ENCODE measurements at regions not wholly inside any gene's neighbourhood (a gene's known extent, or its start where the extent isn't known, plus 50 kb on each side); places are given as distances from the start of the nearest gene placed in this dataset.

- no peak for TF ChIP-seq EZH2 (IDR thresholded peaks at IDR 0.05; ENCODE audit: low read depth, unreplicated experiment)
- no peak for TF ChIP-seq CTCF (conservative IDR thresholded peaks at IDR 0.05; ENCODE audit: low read depth in 2 of 2)
- TF ChIP-seq REST (IDR thresholded peaks at IDR 0.05; ENCODE audit: unreplicated experiment) = no peak
- no peak for TF ChIP-seq POLR2AphosphoS5 (IDR thresholded peaks at IDR 0.05; ENCODE audit: low read depth)
- TF ChIP-seq NANOG (IDR thresholded peaks at IDR 0.05; ENCODE audit: borderline replicate concordance) = no peak
- no peak for TF ChIP-seq ZNF462 (CRISPR knock-in tag; IDR thresholded peaks at IDR 0.05)
- no peak for TF ChIP-seq ZNF114 (CRISPR knock-in tag; IDR thresholded peaks at IDR 0.05)
These were observed 690.9 kb downstream of the SLITRK6 start for GRCh38 chr13:85108356-85108755.
